IMR-90 (cell line): ENCODE measurements at regions not wholly inside any gene's neighbourhood (a gene's known extent, or its start where the extent isn't known, plus 50 kb on each side); places are given as distances from the start of the nearest gene placed in this dataset.

ENCODE experiments used
- ATAC-seq: fragments of 200-7000 bp; cut with Tn5 transposase; 2 replicates; pipeline ENCODE4 v1.9.1; 2020; ENCODE audit warnings: low read depth, mild to moderate bottlenecking, moderate library complexity
- BruUV-seq: library from RNA; stranded (reverse); fragments of 400-500 nt; replicated peaks from 2 replicates; lab custom pipeline; 2021; lab: Mats Ljungman, UMichigan
- CTCF ChIA-PET: fragments of 300-600 bp; formaldehyde crosslinking; extraction: SDS; loops from one replicate; lab custom pipeline; 2021; ENCODE audit warnings: antibody characterized with exemption; lab: Yijun Ruan, JAX
- POLR2A ChIA-PET: fragments of 300-600 bp; sonication (Branson Sonifier 250); formaldehyde crosslinking; loops from one replicate; lab custom pipeline; 2022; ENCODE audit warnings: antibody characterized with exemption; ENCODE audit not compliant: unreplicated experiment; lab: Charles Lee
- DNase-seq: peaks from one replicate; pipeline ENCODE4 v3.0.0; 2013
- H2AFZ ChIP-seq: replicated peaks from 2 replicates; pipeline ENCODE3; 2013; ENCODE audit warnings: low read length, mild to moderate bottlenecking; ENCODE audit not compliant: poor library complexity
- H2AK5ac ChIP-seq: 2 replicates; pipeline ENCODE4 v1.6.1; 2013; ENCODE audit warnings: low read depth, low read length, inconsistent platforms
- H2AK9ac ChIP-seq: replicated peaks from 2 replicates; pipeline ENCODE3; 2013; ENCODE audit warnings: mild to moderate bottlenecking, low read depth, low read length, moderate library complexity; ENCODE audit not compliant: poor library complexity
- H2BK120ac ChIP-seq: 2 replicates; pipeline ENCODE4 v1.6.1; 2013; ENCODE audit warnings: low read depth, low read length, inconsistent platforms
- H2BK15ac ChIP-seq: 3 replicates; pipeline ENCODE4 v1.6.1; 2013; ENCODE audit warnings: low read depth, low read length, inconsistent platforms
- H2BK20ac ChIP-seq: 2 replicates; pipeline ENCODE4 v1.6.1; 2013; ENCODE audit warnings: low read depth, mild to moderate bottlenecking, inconsistent platforms, low read length, moderate library complexity
- H2BK5ac ChIP-seq: 2 replicates; pipeline ENCODE4 v1.6.1; 2013; ENCODE audit warnings: mild to moderate bottlenecking, low read depth, low read length, inconsistent platforms; ENCODE audit not compliant: poor library complexity, severe bottlenecking
- H3K14ac ChIP-seq: replicated peaks from 2 replicates; pipeline ENCODE4 v1.6.1; 2013; ENCODE audit warnings: low read depth, low read length, inconsistent platforms
- H3K18ac ChIP-seq: 2 replicates; pipeline ENCODE4 v1.6.1; 2013; ENCODE audit warnings: low read depth, low read length, control low read depth
- H3K23ac ChIP-seq: 2 replicates; pipeline ENCODE4 v1.6.1; 2013; ENCODE audit warnings: low read depth, low read length, inconsistent platforms
- H3K27ac ChIP-seq: 2 replicates; pipeline ENCODE4 v1.5.1; 2013; ENCODE audit warnings: mild to moderate bottlenecking, control low read depth, low read length; ENCODE audit not compliant: insufficient read depth
- H3K27me3 ChIP-seq: 2 replicates; pipeline ENCODE4 v1.6.1; 2013; ENCODE audit warnings: low read length; ENCODE audit not compliant: control insufficient read depth, insufficient read depth
- H3K36me3 ChIP-seq: 2 replicates; pipeline ENCODE4 v1.6.1; 2013; ENCODE audit warnings: low read length, mixed read lengths; ENCODE audit not compliant: control insufficient read depth, insufficient read depth
- H3K4ac ChIP-seq: 2 replicates; pipeline ENCODE4 v1.6.1; 2013; ENCODE audit warnings: low read depth, low read length, inconsistent platforms
- H3K4me1 ChIP-seq: 2 replicates; pipeline ENCODE4 v1.6.1; 2013; ENCODE audit warnings: low read length, mixed read lengths; ENCODE audit not compliant: control insufficient read depth, insufficient read depth
- H3K4me2 ChIP-seq: 2 replicates; pipeline ENCODE4 v1.6.1; 2013; ENCODE audit warnings: low read depth, mild to moderate bottlenecking, control low read depth, low read length, moderate library complexity
- H3K4me3 ChIP-seq: 2 replicates; pipeline ENCODE4 v1.5.1; 2013; ENCODE audit warnings: low read depth, mild to moderate bottlenecking, control low read depth, low read length, moderate library complexity; ENCODE audit not compliant: insufficient read depth
- H3K56ac ChIP-seq: 2 replicates; pipeline ENCODE4 v1.6.1; 2013; ENCODE audit warnings: low read length, inconsistent platforms; ENCODE audit not compliant: insufficient read depth; ENCODE audit errors: extremely low read depth
- H3K79me1 ChIP-seq, 2 experiments: 2 replicates each; pipeline ENCODE4 v1.6.1; 2013; ENCODE audit warnings: low read length in 2 of 2, inconsistent platforms in 1 of 2, low read depth in 1 of 2
- H3K9ac ChIP-seq: 2 replicates; pipeline ENCODE4 v1.6.1; 2013; ENCODE audit warnings: low read depth, low read length, control low read depth
- H3K9me1 ChIP-seq: 2 replicates; pipeline ENCODE4 v1.6.1; 2013; ENCODE audit warnings: low read length, inconsistent platforms; ENCODE audit not compliant: insufficient read depth
- H3K9me3 ChIP-seq: 2 replicates; pipeline ENCODE4 v1.6.1; 2013; ENCODE audit warnings: low read length; ENCODE audit not compliant: control insufficient read depth, insufficient read depth
- H4K20me1 ChIP-seq: 2 replicates; pipeline ENCODE4 v1.6.1; 2013; ENCODE audit warnings: low read length, inconsistent platforms; ENCODE audit not compliant: insufficient read depth
- H4K5ac ChIP-seq: 2 replicates; pipeline ENCODE4 v1.6.1; 2013; ENCODE audit warnings: mild to moderate bottlenecking, low read depth, low read length, control low read depth
- H4K8ac ChIP-seq, 2 experiments: 2 replicates each; pipeline ENCODE4 v1.6.1; 2013; ENCODE audit warnings: low read depth in 2 of 2, low read length in 2 of 2, control low read depth in 1 of 2, inconsistent platforms in 1 of 2
- H4K91ac ChIP-seq: 2 replicates; pipeline ENCODE4 v1.6.1; 2013; ENCODE audit warnings: low read depth, low read length, inconsistent platforms; ENCODE audit not compliant: insufficient read depth
- BHLHE40 ChIP-seq: fragments of 150-350 bp; IDR thresholded peaks from 2 replicates; pipeline ENCODE4 v1.6.1; 2016; ENCODE audit warnings: mild to moderate bottlenecking, low read depth, low read length
- CEBPB ChIP-seq: IDR thresholded peaks from 2 replicates; pipeline ENCODE4 v1.6.1; 2012; ENCODE audit warnings: low read depth, low read length, improper control_type of control experiment
- CHD1 ChIP-seq: IDR thresholded peaks from 2 replicates; pipeline ENCODE4 v1.6.1; 2012; ENCODE audit warnings: low read depth, low read length, improper control_type of control experiment
- CTCF ChIP-seq: conservative IDR thresholded peaks from 2 replicates; pipeline ENCODE4 v1.5.1; 2012; ENCODE audit warnings: mild to moderate bottlenecking, low read depth, low read length, improper control_type of control experiment
- ELK1 ChIP-seq: fragments of 150-350 bp; IDR thresholded peaks from 2 replicates; pipeline ENCODE4 v1.6.1; 2016; ENCODE audit warnings: low read depth, mild to moderate bottlenecking, low read length, moderate library complexity, borderline replicate concordance
- POLR2A ChIP-seq: IDR thresholded peaks from 2 replicates; pipeline ENCODE4 v1.6.1; 2012; ENCODE audit warnings: mild to moderate bottlenecking, low read depth, low read length
- RAD21 ChIP-seq: IDR thresholded peaks from 2 replicates; pipeline ENCODE4 v1.6.1; 2012; ENCODE audit warnings: low read length, improper control_type of control experiment
- RCOR1 ChIP-seq: IDR thresholded peaks from 2 replicates; pipeline ENCODE4 v1.6.1; 2012; ENCODE audit warnings: mild to moderate bottlenecking, low read length, improper control_type of control experiment; ENCODE audit not compliant: insufficient replicate concordance
- RFX5 ChIP-seq: IDR thresholded peaks from 2 replicates; pipeline ENCODE4 v1.8.0; 2012; ENCODE audit warnings: low read depth, mild to moderate bottlenecking, low read length, moderate library complexity
- SMC3 ChIP-seq: fragments of 150-350 bp; IDR thresholded peaks from 2 replicates; pipeline ENCODE4 v1.6.1; 2016; ENCODE audit warnings: low read depth, mild to moderate bottlenecking, antibody characterized with exemption, low read length, moderate library complexity
- USF2 ChIP-seq: fragments of 150-350 bp; IDR thresholded peaks from 2 replicates; pipeline ENCODE4 v1.6.1; 2017; ENCODE audit warnings: mild to moderate bottlenecking, antibody characterized with exemption, low read length, low read depth
- WGBS, 2 experiments: methylation state at CpG; one replicate each; pipeline versions ENCODE4 v1.1.5 to v1.1.7; 2013; ENCODE audit warnings: missing lambda C conversion rate in 2 of 2; ENCODE audit not compliant: insufficient read length in 1 of 2; ENCODE audit errors: extremely low coverage in 2 of 2; 5-methylcytosine and 5-hydroxymethylcytosine counted together
- dilution Hi-C: fragments of 300-500 bp; cut with HindIII; formaldehyde crosslinking; loops from one replicate; pipeline ENCODE4 v1.14.3; 2018; ENCODE audit warnings: low sequenced_read_pairs; ENCODE audit not compliant: unreplicated experiment
- in situ Hi-C: fragments of 300-500 bp; cut with MboI; formaldehyde crosslinking; loops from 3 replicates; pipeline ENCODE4 v1.14.3; 2019; ENCODE audit warnings: low sequenced_read_pairs, inconsistent platforms, mixed read lengths
- intact Hi-C: fragments of 100-400 bp; cut with micrococcal nuclease; formaldehyde crosslinking; loops from 2 replicates; pipeline ENCODE4 v1.10.0; 2022

DNA sequence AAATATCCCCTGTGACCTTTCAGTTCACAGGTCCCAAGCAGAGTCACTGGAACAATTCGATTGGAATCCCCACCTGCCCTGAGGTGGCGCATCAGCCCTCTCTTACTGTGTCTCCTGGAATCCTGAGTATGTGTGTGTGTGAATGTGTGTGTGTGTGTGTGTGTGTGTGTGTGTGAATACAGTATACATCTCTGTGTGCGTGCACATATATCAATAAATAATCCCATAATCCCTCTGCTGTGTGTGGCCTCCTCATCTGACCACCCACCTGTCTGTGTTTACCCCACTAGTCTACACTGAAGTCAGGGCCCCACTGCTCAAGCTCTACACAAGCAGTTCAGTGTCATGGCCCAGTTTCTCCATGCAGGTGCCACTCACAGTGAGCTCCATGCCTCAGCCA is 187.4 kb downstream of the ERCC6L2 start:
- H3K14ac ChIP-seq: no peak overlapping the region
- H3K36me3 ChIP-seq: no peaks in the 10 kb centered on the region
- no peaks in the 10 kb centered on the region; the same call in 1 of the 2 replicates for H3K9me1 ChIP-seq
- no peaks in the 10 kb centered on the region for H3K9me3 ChIP-seq
- H3K18ac ChIP-seq: no peak overlapping the region
- peaks cover 2% of the 10 kb centered on the region; the same call in 1 of the 2 replicates for H3K4me1 ChIP-seq
- no peak overlapping the region for H3K4me2 ChIP-seq
- no peak overlapping the region for H2AFZ ChIP-seq
- no peak overlapping the region for H4K5ac ChIP-seq
- no peak overlapping the region for H2BK5ac ChIP-seq
- H2AK5ac ChIP-seq: no peak overlapping the region
- ChIA-PET CTCF (no interaction called here), POLR2A (no interaction called here)
- TF ChIP-seq RCOR1 (no peak), BHLHE40 (no peak), RFX5 (no peak), CEBPB (no peak), ELK1 (no peak), CTCF (no peak), RAD21 (no peak), POLR2A (no peak), USF2 (no peak), SMC3 (no peak), CHD1 (no peak)
- no peaks in the 10 kb centered on the region for H4K20me1 ChIP-seq
- no TSS peak for BruUV-seq
- H2AK9ac ChIP-seq: no peak overlapping the region
- no peak overlapping the region for H2BK20ac ChIP-seq
- H2BK120ac ChIP-seq: no peak overlapping the region
- dilution Hi-C loops (no loop called here), intact Hi-C loops (no loop called here), in situ Hi-C loops (no loop called here)
- no CpG with 5 or more reads among the region's 3 CpGs for WGBS, 2 experiments
- H4K8ac ChIP-seq: no peak overlapping the region
- H3K4me3 ChIP-seq: no peak overlapping the region
- H3K56ac ChIP-seq: no peak overlapping the region
- H3K27me3 ChIP-seq: peaks cover 2% of the 10 kb centered on the region; the same call in 1 of the 2 replicates
- H3K9ac ChIP-seq: no peak overlapping the region
- H3K4ac ChIP-seq: no peak overlapping the region
- H3K27ac ChIP-seq: no peak overlapping the region
- no peak overlapping the region for H2BK15ac ChIP-seq
- no peak overlapping the region for H4K91ac ChIP-seq
- DNase-seq (no peak), ATAC-seq (no peak)
- H3K79me1 ChIP-seq: no peaks in the 10 kb centered on the region
- H3K23ac ChIP-seq: no peak overlapping the region
